SKM-1 treated with dmso at 0.1 percent for 144 hours (cell line): ENCODE measurements at regions not wholly inside any gene's neighbourhood (a gene's known extent, or its start where the extent isn't known, plus 50 kb on each side); places are given as distances from the start of the nearest gene placed in this dataset.
"Not testable (repeated sequence)": the region's sequence is repeated elsewhere in the genome, so short reads cannot be mapped to it uniquely, and the experiment has no call there.

ENCODE experiments used
- DNase-seq: peaks from one replicate; lab custom pipeline; 2025; ENCODE audit not compliant: unreplicated experiment; lab: John Stamatoyannopoulos, UW

DNA sequence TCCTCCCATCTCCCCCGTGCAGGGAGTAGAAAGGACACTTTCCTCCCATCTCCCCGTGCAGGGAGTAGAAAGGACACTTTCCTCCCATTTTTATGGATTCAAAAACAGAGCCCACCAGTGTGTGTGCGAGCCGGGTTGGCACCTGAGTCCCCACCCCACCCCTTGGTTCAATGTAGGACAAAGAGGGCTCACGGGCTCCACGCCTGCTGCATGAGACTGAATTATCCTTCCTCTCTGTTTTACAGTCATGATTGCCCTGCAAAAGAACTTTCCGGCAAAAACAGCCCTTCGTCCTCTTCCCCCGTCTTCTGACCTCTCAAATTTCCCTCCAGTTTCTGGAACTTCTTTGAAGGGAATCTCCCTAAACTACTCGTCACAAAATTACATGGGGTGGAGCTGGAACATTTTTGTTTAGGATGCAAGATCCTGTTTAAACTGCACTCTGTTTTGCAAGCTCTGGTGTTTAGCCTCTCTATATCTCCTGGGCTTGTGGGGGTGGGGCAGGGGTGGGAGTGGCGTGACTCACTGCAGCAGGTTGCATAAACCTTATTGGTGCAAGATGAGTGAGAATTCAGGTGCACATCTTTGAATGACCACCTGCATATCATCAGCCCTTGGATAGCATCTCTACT, 99.8 kb downstream of the PSMG1 start:
- DNase-seq: no peak

GRCh38 chr21:39082656-39083376, 100.4 kb downstream of the PSMG1 start:
- DNase-seq: no peak

GRCh38 chr21:39080366-39080765, 102.9 kb downstream of the PSMG1 start:
- no peak for DNase-seq

GRCh38 chr21:39079617-39080016, 103.6 kb downstream of the PSMG1 start:
- peak; percentile 98 for DNase-seq

DNA sequence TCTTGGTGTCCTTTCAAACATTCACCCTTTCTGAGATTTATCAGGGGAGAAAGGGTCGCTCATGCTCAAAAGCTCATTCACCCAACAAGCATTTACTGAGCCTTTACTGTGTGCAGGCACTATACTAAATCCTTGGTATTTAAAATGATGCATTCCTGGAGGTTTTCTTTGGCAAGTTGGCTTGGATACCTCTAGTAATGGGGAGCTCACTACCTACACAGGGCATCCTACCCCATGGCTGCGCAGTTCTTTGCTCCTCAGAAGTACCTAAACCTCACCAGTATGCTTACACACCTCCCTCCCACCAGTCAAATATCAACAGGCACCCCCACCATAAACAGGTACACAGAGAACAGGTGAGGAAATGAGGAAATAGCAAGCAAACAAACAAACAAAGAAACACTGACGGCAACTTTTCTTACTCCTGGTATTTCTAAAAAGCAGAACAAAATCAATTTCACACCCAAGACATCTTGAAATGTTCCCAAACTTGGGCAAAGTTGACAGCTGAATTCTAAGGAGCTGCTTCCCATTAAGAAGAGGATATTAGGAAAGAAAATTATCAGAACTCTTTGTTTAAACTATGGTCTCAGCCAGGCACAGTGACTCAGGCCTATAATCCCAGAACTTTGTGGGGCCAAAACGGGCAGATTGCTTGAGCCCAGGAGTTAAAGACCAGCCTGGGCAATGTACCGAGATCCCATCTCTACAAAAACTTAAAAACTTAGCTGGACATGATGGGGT, 104.8 kb downstream of the PSMG1 start:
- DNase-seq: no peak

DNA sequence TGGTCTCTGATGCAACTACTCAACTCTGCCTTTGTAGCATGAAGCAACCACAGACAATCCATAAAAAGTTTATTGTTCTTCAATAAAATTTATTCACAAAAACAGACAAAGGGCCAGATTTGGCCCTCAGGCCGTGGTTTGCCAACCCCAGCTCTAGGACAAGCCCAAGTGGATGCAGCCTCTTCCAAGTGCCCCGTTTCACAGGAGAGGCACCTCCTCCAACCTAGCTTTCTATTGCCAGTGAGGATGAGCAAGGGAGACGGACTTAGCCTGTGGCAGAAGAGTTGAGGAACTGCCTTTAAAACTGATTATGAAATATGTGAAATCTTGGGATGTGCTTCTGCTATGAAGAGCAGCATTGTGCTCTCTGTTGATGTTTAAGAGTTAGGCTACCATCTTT, 105.4 kb downstream of the PSMG1 start:
- DNase-seq: no peak

DNA sequence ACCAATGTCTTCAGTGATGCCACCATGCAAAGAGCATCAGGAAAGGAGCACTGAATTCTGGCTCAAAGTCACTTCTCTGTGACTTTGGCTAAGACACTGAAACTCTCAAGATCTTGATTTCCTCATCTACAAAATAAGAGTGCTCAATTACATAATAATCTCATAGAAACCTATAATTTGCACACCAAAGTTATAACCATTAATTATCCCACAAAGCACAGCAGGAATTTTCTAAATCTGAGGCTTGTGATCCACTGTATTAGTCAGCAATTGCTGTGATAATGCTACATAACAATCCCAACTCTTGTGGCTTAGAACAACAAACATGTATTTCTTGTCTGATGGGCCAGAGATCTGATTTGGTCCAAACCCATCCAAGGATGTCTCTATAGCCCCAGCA, 108.7 kb downstream of the PSMG1 start:
- no peak for DNase-seq

DNA sequence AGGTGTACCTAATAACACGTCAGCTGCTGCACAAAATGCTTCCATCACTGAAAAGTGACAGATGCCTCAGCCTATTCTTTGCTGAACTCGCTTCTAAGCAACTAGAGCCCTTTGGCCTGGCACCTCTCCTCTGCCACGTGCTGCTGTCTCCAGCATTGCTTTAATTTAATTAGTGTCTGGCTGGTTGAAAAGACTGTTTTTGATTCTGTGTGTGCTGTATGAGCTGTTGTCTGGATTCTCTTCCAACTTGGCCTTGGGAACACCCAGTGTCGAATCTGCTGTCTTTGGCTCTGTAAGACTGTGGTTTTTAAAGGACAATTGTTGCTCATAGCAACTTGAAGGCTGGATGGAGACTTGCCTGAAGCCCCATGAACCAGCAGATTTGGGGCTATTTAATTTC, 109.5 kb downstream of the PSMG1 start:
- DNase-seq: no peak

DNA sequence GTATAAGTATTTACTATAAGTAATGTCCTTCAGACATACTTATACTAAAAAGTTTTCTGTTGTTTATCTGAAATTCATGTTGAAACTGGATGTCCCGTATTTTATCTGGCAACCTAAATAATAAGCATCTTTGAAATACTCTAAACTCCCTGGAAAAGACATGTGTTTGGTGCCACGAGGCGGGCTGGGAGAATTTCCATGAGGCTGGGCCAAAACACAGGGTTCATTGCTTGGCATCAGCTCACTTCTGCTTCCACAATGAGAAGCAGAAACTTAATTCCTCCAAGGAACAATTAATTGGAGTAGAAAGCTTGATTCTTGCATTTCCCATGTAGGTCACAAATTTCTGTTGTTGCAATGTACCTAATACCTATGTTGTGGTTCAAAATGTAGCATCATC, 110.2 kb downstream of the PSMG1 start:
- no peak for DNase-seq

- no peak for DNase-seq
These were observed 110.8 kb downstream of the PSMG1 start for GRCh38 chr21:39072468-39072867.

GRCh38 chr21:39071623-39072214, 111.5 kb downstream of the PSMG1 start:
- DNase-seq: no peak

GRCh38 chr21:39069856-39070255, 113.4 kb downstream of the PSMG1 start:
- not testable (repeated sequence) for DNase-seq

- DNase-seq: no peak
These were observed 116.1 kb downstream of the PSMG1 start for GRCh38 chr21:39066829-39067780.

- no peak for DNase-seq
These were observed 117.3 kb downstream of the PSMG1 start for GRCh38 chr21:39065917-39066316.

DNA sequence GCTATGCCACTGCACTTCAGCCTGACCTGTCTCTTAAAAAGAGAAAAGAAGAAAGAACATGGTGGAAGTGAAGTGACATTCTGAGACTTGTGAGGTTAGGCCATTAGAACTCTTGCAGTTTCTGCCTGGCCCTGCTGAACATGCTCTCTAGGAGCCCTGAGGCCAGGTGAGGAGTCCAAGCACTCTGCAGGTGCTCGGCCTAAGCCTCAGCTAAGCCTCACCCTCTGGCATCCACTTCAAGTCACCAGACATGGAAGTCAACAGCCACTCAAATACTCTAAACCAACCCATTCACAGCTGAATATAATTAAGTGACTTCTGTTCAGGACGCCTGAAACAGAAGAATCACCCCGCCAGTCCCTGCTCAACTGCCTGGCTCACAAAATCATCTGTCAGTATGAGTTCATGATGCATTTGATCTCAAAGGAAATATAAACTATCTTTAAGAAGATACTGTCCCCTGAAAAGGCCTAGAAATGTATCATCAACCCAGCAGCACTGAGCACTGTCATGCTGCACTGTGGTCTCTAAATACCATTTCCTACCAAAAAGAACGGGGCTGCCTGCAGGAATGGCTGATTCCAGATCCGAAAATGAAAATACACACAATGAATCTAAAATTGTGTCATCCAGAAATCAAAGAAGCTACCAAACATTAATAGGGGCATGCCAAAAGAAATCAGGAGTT, 118.8 kb downstream of the PSMG1 start:
- DNase-seq: no peak

DNA sequence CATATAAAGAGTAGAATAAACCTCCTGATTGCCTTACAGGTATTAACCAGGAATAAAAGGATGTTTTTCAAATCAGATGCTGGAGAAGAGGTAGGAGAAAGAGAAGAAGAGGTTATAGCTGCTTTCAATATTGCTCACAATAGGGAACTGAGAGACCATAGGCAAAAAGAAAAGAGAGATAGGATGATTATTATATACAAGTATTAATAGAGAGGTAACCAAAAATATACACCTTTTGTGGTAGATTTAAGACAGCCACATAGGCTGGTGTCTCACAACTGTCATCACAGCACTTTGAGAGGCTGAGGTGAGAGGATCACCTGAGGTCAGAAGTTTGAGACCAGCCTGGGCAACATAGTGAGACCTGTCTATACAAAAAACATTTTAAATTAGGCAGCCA, 119.7 kb downstream of the PSMG1 start:
- DNase-seq: no peak

- no peak for DNase-seq
These were observed 121.1 kb downstream of the PSMG1 start for GRCh38 chr21:39062196-39062595.

DNA sequence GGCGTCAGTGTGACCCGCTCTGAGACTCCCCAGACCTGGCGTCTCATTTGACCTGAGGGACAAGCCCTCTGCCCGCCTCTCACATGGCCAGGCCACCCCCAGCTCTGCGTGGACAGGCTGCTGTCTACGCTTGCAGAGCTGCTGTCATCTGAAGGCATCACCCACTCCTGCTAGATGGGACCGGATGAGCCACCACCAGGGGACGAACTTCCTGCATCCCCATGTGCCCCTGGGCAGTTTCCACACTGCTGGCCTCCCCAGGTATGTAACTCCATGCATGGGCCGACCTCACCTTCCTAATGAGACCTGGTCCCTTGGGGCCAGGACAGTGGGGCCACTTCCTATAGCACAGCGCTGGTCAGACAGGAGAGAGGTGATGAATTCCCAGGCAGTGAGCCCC, 121.5 kb downstream of the PSMG1 start:
- no peak for DNase-seq

DNA sequence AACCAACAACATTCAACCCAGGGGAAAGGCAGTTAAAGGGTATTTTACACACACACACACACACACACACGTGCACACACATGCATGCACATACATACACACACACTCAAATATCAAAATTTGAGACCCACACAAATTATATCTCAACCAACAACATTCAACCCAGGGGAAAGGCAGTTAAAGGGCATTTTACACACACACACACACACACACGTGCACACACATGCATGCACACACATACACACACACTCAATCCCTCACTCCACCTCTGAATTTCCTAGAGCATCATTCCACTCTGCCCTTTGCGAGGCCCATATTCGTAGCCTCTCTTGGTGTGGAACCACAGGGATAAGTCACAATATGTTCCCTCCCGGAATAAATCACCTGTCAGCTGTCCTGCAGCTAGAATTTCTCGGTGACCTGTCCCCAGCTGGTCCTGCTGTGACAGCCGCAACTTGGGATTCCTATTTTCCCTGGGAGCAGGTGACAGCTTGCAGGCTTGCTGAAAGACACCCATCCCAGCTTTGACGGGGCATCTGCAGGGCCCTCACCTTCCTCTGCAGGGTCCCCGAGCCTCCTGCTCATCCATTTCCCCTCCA, 122.7 kb downstream of the PSMG1 start:
- DNase-seq: no peak

GRCh38 chr21:39057121-39057520, 126.1 kb downstream of the PSMG1 start:
- DNase-seq: no peak
